DMS 273 (cell line): ENCODE measurements at regions not wholly inside any gene's neighbourhood (a gene's known extent, or its start where the extent isn't known, plus 50 kb on each side); places are given as distances from the start of the nearest gene placed in this dataset.

Source experiments
- DNase-seq: peaks from one replicate; lab custom pipeline; 2025; ENCODE audit not compliant: unreplicated experiment; lab: John Stamatoyannopoulos, UW

DNA sequence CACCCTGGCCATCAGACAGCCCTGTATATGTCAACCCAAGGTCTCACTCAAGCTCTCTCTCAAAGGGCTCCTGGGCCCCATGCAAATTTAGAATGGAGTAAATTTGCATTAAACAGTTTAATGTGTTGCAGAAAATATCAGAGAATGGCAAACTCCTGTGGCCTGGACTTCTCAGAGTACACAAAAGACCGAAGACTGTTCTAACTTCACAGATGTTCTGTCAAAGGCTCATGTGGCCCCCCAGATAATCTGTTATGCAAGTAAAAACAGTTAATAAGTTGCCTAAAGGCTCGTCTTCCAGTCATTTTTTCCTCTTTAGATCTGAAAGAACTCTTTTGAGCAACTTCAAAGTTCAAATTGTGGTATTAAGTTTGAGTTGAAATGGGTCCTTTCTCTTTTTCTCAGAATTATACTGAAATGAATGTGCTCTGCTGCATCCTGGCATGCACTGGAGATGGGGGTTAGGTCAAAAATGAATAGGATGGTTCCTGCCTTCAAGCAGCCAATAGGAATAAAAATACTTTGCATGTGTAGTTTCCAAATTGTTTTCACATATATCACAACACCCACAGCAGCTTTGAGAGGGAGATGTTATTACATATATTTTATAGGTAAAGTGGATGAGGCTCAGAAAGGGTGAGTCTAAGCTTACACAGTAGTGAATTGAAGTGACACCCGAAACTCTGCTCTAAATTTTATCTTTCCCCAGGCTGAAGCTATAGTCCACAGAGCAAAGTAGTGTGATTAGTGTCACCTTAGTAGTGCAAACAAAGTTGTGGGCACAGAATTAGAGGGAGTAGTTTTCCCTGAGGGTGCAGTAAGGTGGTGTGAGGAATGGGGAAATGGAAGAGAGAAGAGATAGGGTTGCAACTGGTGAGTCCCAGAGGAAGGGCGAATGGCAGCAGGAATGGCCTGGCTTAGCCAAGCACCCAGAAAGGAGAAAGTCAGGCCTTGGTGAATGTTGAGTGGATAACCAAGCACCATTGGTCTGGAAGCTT, 205.0 kb upstream of the RFC3 start:
- no peak for DNase-seq

DNA sequence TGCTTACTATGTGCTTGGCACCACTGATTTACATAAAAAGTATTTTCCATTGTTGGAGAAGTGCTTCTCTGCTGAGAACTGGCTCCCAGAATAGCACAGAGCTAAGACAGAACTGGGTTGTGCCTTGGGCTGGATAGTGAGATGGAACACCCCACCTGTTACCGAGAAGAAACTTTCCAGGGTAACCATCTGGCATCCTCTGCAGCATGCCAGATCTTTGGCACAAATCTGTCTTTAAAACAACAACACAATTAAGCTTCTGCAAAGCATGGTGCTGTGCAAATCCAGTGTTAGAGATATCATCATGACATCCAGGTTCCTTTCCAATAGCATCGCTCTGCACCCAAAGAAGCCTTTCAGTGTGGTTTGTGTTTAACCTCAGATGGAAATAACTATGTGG, 202.5 kb upstream of the RFC3 start:
- peak; percentile 89 for DNase-seq

DNA sequence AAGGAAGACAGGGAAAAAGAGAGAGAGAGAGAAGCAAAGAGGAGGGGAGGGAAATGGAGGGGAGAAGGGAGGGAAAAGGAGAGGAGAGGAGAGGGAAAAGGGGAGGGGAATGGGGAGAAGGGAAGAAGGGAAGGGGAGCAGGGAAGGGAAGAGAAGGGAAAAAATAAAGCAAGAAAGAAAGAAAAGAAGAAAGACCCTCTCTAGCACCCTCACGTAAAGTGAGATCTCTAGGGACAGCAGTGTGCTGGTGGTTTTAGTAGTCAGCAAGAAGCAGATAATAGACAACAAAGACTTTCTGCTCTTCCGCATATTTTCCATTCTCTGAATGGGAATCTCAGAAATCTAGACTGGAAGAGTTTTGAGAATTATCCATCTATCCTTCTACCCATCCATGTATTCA, 201.8 kb upstream of the RFC3 start:
- DNase-seq: no peak

DNA sequence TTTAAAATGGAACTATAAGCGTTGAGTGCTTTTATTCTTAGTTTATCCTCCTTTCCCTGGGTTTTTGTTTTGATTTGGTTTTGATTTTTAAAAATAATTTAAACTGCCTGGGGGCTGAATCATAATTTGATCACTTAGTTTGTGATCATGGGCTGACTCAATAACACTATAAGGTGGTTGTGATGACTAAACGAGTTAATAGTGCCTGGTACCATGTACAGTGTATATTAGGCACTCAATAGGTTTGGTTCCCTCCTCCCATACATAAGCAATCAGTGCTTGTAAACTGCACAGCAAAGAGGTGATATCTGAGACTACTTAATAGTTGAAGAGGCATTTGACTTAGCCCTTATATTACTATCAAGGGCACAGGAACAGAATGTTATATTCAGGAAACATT, 200.9 kb upstream of the RFC3 start:
- DNase-seq: no peak

DNA sequence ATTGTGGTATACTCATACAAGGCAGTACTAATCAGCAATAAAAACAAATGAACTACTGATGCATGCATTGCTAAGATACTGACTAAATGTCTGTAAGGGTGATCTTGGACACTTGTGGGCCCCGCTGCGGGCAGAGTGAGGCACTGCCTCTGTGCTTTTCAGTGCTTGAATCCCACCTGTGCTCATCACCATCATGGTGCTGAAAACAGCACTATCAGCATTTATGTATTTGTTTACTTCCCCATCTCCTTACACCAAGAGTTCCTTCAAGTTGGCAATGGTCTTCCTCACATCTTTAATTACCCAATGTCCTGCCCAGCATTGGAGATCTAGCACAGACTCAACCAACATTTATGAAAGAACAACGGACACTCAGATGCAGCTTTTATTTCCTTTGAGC, 193.7 kb upstream of the RFC3 start:
- no peak for DNase-seq

DNA sequence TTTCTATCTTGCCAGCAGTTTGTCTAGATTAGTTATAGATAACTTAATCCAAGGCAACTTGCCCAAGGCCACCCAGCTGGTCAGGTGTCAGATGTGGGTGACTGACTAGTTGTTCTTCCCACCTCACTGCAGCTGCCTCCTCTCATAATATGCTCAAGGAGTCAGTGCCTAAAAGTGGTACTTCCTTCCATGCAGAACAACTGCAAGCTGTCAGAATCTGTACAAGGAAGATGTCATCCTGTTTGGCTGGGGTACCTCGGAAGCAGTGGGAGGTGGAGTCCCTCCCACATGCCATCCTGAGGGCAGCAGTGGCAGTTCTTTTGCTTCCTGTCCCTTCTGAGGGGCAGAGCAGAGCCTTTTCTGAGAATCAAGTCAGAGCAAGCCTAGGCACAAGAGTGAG, 193.2 kb upstream of the RFC3 start:
- no peak for DNase-seq

DNA sequence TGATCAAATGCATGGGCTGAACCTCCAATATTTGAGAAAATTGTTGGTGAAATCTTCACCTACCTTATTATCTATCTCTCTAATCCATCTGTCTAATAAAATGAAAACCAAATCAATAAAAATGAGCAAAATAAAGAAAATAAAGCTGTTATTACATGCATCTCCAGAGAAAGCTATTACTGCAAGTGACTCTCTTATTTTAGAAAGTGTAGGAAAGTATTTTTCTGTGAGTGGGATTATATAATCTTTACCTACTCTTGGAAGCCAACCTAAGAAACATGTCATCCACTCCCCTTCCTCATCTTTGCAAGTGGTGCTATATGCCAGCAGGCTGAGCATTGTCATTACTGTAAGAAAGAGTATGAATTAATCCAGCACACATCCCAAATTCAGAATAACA, 191.5 kb upstream of the RFC3 start:
- DNase-seq: no peak

DNA sequence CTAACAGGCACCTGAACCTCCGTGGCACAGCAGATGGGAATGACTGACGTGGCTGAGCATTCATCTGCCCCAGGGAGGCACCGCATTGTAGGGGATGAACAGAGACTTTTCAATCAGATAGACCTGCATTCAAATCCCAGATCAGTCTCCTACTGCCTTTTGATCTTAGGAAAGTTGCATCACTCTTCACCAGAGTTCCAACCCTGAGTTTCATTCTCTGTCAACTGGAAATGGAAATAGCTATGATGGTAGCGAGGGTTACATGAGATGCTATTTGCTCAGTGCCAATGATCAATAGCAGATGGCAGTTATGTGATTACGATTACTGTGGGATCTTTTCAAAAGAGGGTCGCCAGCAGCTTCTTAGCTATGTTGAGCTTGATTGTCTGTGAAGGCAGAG, 189.3 kb upstream of the RFC3 start:
- DNase-seq: no peak

DNA sequence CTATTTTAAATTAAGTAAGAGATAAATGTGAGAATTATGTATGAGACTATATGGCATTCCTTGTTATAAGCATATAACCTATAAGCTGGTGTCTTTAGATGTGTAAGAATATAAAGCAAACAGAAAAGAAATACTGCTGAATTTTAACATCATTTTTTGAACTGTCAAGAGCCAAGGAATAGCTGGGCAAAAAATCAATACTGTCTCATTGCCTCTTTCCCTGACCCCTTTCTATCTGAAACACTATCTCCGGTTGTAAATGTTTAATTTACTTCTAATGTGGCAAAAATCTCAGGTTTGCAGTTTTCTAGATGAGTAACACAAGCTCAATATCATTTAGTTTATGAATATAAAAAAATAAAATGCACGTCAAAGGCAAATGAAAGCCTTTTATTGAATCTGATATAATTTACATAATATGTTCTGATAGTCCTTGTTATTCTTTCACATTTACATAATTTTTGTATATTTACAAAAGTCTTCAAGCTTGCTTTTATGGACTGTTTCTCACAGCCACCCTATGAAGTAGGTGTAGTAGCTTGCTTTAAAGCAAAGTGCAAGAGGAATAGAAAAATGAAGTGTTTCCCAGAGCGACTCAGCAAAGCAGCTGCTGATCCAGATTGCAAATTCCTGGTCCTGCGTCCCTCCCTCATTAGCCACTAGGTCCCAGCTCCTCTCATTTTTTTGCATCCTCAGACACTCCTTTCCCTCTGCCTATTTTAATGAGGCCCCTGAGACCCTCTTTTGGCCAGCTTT, 188.2 kb upstream of the RFC3 start:
- DNase-seq: peak; percentile 22

DNA sequence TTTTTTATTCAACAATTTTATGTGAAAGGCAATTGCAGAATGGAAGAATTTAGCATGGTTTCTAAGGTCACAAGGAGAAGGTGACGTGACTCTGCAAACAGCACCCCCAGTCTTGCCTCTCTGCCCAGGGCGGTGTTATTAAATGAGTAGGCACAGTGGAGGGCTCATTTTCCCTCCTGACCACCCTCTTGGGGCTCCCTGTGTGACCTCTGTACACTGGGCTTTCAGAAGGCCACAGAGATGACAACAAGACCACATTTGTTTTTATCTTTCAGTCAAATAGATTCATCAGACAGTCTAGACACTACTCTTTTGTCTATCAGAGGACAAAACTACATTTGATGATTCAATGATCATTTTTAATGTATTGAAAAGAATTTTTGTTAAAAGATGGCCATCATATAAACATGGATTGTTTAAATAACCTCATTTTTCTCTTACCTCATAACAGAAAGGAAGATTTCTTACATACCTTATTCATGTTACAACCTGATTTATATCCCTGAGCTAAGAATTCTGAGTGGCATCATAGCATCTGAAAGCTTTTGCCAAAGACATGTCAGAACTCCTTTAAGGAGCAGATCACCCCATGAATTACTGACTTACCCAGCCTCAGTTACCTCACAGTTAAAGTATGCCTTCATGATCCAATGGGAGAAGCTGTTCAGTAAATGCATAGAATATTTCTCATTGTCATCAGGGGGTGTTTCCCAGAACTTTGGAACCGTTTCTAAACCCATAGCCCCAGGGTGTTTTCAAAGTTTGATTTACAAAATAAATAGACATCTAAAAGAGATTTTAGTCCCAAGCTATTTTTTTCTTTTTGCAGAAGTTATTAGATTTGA, 184.0 kb upstream of the RFC3 start:
- no peak for DNase-seq

DNA sequence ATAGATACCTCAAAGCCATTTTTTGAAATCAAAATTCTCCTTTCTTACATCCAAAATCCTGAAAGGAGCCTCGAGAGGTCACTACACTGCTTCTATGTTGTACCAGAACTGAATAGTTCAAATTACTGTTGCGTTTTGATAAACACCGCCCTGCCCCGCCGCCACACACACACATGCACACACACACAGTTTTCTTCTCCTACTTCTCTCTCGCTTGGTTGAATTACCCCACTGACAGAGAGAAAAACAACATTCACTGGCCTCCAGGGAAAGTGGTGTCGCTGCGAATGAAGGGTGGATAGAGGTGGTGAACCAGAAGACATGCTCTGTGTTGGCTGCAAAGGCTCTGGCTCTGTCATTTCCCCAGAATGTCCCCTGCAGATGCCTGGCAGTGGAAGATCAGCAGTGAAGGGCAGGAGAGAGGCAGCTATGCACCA, 183.4 kb upstream of the RFC3 start:
- no peak for DNase-seq

DNA sequence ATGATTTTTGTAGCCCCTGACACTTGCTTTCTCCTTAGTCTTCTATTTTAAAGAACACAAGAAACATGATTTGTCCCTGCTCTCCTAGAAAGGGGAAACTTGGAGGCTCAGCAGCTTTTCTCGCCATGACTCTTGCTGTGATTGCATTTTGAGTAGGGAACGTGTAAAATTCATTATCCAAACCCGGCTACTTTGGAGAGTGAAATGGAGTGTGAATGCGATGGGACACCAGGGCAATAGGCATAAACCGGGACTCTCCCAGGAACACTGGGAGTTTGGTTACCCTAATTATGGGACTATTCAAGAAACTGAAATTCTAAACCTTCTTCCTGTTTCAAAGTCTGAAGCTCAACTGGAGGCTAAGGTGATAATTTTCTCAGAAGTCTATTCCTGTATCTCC, 181.7 kb upstream of the RFC3 start:
- no peak for DNase-seq

DNA sequence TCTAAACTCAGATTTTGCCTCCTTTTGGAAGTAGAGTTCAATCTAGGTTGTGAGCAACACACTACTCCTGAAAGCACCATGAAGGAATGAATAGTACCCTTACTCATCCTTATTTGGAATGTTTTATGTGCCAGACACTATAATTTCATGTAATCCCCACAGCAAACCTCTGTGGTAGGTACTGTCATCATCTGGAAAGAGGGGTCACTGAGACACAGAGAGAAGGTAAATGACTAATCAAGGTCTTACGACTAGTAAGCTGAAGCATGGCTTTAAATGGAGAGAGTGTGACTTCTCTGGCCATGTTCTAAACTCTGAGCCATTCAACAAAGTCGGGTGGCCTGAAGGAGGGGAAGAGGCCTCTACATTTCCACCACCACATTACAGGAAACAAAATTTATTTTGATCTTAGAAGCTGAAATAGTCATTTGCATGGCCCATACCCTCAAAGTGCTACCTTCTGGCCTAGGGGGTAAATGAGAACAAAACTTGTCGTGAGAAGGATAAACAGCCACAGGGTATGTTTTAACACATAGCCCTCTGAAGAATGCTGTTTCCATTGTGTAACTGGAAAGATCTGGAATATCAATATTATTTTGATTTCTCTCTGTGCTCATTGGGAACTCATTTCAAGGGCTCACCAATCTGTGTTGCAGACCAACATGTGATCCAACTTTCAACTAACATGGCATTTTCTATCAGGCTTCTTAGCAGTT, 180.8 kb upstream of the RFC3 start:
- no peak for DNase-seq

DNA sequence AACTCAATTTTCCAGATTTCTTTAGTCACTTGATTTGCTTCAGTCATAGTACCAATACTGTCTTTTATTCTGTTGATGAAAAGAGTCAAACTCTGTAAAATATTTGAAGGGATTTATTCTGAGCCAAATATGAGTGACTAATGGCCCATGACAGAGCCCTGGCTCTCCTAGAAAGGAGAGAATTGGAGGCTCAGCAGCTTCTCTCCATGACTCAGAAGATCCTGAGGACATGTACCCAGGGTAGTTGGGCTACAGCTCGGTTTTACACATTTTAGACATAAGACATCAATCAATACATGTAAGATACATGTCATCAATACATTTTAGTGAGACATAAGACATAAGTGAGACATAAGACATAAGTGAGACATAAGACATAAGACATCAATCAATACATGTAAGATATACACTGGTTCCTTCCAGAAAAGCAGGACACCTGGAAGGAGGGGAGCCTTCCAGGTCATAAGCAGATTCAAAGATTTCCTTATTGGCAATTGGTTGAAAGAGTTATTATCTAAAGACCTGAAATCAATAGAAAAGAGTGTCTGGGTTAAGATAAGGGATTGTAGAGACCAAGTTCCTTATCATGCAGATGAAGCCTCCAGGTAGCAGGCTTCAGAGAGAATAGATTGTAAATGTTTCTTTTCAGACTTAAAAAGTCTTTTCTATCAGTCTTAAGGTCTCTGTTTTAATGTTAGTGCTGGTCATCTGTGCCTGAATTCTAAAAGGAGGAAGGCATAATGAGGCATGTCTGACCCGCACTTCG, 179.8 kb upstream of the RFC3 start:
- DNase-seq: no peak

DNA sequence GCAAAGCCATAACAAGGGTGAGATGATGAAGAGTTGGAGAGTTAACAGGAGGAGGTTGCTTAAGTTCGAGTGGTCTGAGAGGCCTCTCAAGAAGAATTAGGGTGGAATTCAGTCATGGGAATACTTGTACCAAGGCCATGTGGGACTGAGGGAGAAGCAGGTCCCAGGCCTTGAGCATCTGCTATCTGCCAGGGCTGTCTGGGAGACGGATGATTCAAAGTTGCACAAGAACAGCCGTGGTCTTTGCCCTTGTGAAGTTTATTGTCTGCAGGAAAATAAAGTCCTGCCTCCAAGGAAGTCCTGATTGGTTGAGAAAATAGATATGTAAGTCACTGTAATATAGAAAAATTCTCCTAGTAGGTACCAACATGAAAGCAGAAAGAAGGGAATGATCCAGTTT, 178.8 kb upstream of the RFC3 start:
- no peak for DNase-seq

DNA sequence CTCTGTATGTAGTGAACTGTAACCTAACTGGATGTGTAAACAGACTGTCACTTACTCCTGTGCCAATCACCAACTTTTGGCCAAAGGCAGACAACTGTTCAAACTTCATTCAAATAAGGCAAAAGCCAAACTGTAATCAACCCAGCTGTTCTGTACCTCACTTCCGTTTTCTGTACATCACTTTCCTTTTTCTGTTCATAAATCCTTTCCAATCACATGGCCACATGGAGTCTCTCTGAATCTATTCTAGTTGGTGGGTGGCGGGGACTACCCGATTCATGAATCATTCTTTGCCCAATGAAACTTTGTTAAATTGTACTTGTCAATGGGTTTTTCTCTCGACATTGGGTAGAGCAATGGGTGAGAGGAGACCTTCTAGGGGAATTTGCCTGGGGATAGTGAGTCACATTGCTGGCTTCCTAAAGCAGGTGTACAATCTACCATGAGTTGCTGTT, 178.3 kb upstream of the RFC3 start:
- DNase-seq: no peak

DNA sequence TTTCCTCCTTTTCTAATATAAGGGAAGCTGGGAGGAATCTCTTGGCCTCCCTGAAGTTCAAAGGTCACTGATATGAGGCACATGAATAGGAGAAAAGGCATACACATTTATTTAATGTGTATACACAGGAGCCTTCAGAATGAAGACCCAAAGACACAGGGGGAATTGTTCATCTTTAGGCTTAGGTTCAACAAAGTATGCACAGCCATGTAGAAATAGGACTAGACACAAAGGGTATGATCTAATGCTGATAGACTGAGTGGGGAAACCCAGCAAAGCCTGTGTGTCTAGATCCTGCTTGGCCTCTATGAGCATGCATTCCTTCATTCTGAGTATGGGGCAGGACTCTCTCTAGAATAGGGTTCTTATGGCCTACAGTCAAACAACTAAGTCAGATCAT, 177.1 kb upstream of the RFC3 start:
- no peak for DNase-seq

DNA sequence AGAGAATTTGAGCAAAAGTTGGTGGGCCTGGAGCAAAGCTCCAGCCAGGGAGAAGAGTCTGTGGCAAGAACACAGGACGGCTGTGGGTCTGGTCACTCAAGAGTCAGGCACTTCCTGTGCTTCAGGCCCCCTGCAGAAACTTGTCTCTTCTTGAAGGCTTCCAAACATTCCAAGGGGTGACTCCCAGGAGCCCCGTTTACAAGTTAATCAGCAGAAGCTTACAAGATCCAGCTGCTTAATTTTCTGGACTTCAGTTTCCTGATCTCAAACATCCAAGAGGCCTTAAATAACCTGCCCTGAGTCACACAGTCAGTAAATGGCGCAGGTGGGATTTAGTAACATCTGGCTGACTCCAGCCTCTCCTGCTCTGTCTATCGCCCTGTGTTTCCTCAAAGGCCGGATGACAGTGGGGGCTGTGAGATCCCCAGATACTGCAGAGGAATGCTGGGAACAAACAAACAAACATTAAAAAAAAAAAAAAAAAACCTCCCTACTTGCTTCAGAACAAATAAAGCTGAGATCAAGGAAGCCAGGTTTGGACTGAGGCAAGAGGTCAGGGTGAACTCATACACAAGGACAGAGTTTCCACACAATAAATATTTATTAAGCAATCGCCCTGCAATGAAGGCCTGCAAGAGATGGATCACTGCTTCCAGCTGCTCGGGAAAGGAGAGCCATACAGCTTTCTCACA, 175.4 kb upstream of the RFC3 start:
- no peak for DNase-seq
